Neutrophil (primary cell): ENCODE measurements at regions not wholly inside any gene's neighbourhood (a gene's known extent, or its start where the extent isn't known, plus 50 kb on each side); places are given as distances from the start of the nearest gene placed in this dataset.

Experiments
- H3K27ac ChIP-seq: fragments of 200-600 bp; sonication (generic); 2 replicates; pipeline ENCODE4 v1.5.1; 2016; ENCODE audit warnings: mild to moderate bottlenecking, moderate library complexity
- H3K27me3 ChIP-seq: fragments of 200-600 bp; sonication (generic); 2 replicates; pipeline ENCODE4 v1.6.0; 2016; ENCODE audit warnings: mild to moderate bottlenecking
- H3K36me3 ChIP-seq: fragments of 200-600 bp; sonication (generic); 2 replicates; pipeline ENCODE4 v1.5.1; 2017
- H3K4me1 ChIP-seq, 2 experiments: fragments of 200-600 bp in 1 of 2; sonication (generic) in 1 of 2; 1 replicate in 1 of 2; 2 replicates in 1 of 2; pipeline versions ENCODE4 v1.5.1 to v1.6.1; 2013 to 2016; ENCODE audit warnings: low read depth in 1 of 2, low read length in 1 of 2, mild to moderate bottlenecking in 1 of 2, moderate library complexity in 1 of 2; ENCODE audit not compliant: control insufficient read depth in 1 of 2, insufficient read depth in 1 of 2
- H3K4me3 ChIP-seq, 2 experiments: fragments of 200-600 bp in 1 of 2; sonication (generic) in 1 of 2; 1 replicate in 1 of 2; 2 replicates in 1 of 2; pipeline ENCODE4 v1.5.1; 2013 to 2016; ENCODE audit warnings: low read depth in 1 of 2, low read length in 1 of 2, mild to moderate bottlenecking in 1 of 2, moderate library complexity in 1 of 2
- H3K9me3 ChIP-seq: fragments of 200-600 bp; sonication (generic); 2 replicates; pipeline ENCODE4 v1.5.1; 2016
- CTCF ChIP-seq: fragments of 200-600 bp; sonication (generic); IDR thresholded peaks from 2 replicates; pipeline ENCODE4 v1.5.1; 2016; ENCODE audit warnings: antibody characterized with exemption

GRCh38 chr6:163766936-163767335 lies 352.4 kb downstream of the QKI start:
- no peak overlapping the region for H3K4me3 ChIP-seq
- H3K4me1 ChIP-seq = no peaks in the 10 kb centered on the region
- TF ChIP-seq CTCF = no peak

GRCh38 chr6:163765335-163765734 lies 350.8 kb downstream of the QKI start:
- Histone ChIP-seq H3K27me3 (no peaks in the 10 kb centered on the region), H3K4me3 (no peak overlapping the region), H3K9me3 (no peaks in the 10 kb centered on the region), H3K36me3 (no peaks in the 10 kb centered on the region), H3K27ac (no peak overlapping the region), H3K4me1 (no peaks in the 10 kb centered on the region)
- TF ChIP-seq CTCF = no peak

More at GRCh38 chr6:163766936-163767335, 352.4 kb downstream of the QKI start:
- Histone ChIP-seq H3K9me3 (no peaks in the 10 kb centered on the region), H3K27ac (no peak overlapping the region), H3K27me3 (no peaks in the 10 kb centered on the region), H3K36me3 (no peaks in the 10 kb centered on the region)

GRCh38 chr6:163764565-163764964 lies 350.0 kb downstream of the QKI start:
- H3K4me3 ChIP-seq = no peak overlapping the region
- no peaks in the 10 kb centered on the region for H3K4me1 ChIP-seq
- H3K27ac ChIP-seq = no peak overlapping the region
- H3K9me3 ChIP-seq = no peaks in the 10 kb centered on the region
- no peak for TF ChIP-seq CTCF
- no peaks in the 10 kb centered on the region for H3K36me3 ChIP-seq
- H3K27me3 ChIP-seq = no peaks in the 10 kb centered on the region

- TF ChIP-seq CTCF = no peak
- H3K36me3 ChIP-seq = no peaks in the 10 kb centered on the region
- no peaks in the 10 kb centered on the region for H3K9me3 ChIP-seq
- H3K27ac ChIP-seq = no peak overlapping the region
- H3K27me3 ChIP-seq = no peaks in the 10 kb centered on the region
- no peaks in the 10 kb centered on the region for H3K4me1 ChIP-seq
- H3K4me3 ChIP-seq = no peak overlapping the region
Measured at GRCh38 chr6:163761481-163761880, 347.0 kb downstream of the QKI start.

GRCh38 chr6:163760860-163761259 lies 346.3 kb downstream of the QKI start:
- Histone ChIP-seq H3K36me3 (no peaks in the 10 kb centered on the region), H3K4me3 (no peak overlapping the region), H3K27me3 (no peaks in the 10 kb centered on the region), H3K4me1 (no peaks in the 10 kb centered on the region), H3K9me3 (no peaks in the 10 kb centered on the region), H3K27ac (no peak overlapping the region)
- TF ChIP-seq CTCF = no peak

- H3K4me3 ChIP-seq = no peak overlapping the region
- H3K27me3 ChIP-seq = no peaks in the 10 kb centered on the region
- no peaks in the 10 kb centered on the region for H3K9me3 ChIP-seq
- TF ChIP-seq CTCF = no peak
- H3K36me3 ChIP-seq = no peaks in the 10 kb centered on the region
- H3K27ac ChIP-seq = no peak overlapping the region
- H3K4me1 ChIP-seq = no peaks in the 10 kb centered on the region
Measured at GRCh38 chr6:163759542-163759941, 345.0 kb downstream of the QKI start.
